Type B pancreatic cell (in vitro differentiated cells): ENCODE measurements at regions not wholly inside any gene's neighbourhood (a gene's known extent, or its start where the extent isn't known, plus 50 kb on each side); places are given as distances from the start of the nearest gene placed in this dataset.

ENCODE experiments used
- DNase-seq: peaks from one replicate; pipeline ENCODE4 v3.0.0; 2021; ENCODE audit warnings: mixed read lengths; ENCODE audit not compliant: unreplicated experiment; ENCODE audit errors: extremely low spot score
- H3K27ac Mint-ChIP-seq: 2 replicates; pipeline ENCODE4 v1.8.0; 2021; ENCODE audit warnings: mild to moderate bottlenecking, mixed read lengths
- H3K27me3 Mint-ChIP-seq: 2 replicates; pipeline ENCODE4 v1.8.0; 2021; ENCODE audit warnings: mixed read lengths
- H3K36me3 Mint-ChIP-seq: 2 replicates; pipeline ENCODE4 v1.8.0; 2021; ENCODE audit warnings: mixed read lengths
- H3K4me1 Mint-ChIP-seq: one replicate; pipeline ENCODE4 v1.8.0; 2021; ENCODE audit warnings: mixed read lengths; ENCODE audit not compliant: unreplicated experiment
- H3K4me3 Mint-ChIP-seq: 2 replicates; pipeline ENCODE4 v1.8.0; 2021; ENCODE audit warnings: mild to moderate bottlenecking, mixed read lengths
- H3K9me3 Mint-ChIP-seq: 2 replicates; pipeline ENCODE4 v1.8.0; 2021; ENCODE audit warnings: mixed read lengths
- TF ChIP-seq, protein P1 (sequence below): fragments of 200-600 bp; sonication (generic); conservative IDR thresholded peaks from 2 replicates; pipeline ENCODE4 v1.5.0; 2021; ENCODE audit warnings: antibody characterized with exemption, mild to moderate bottlenecking

DNA sequence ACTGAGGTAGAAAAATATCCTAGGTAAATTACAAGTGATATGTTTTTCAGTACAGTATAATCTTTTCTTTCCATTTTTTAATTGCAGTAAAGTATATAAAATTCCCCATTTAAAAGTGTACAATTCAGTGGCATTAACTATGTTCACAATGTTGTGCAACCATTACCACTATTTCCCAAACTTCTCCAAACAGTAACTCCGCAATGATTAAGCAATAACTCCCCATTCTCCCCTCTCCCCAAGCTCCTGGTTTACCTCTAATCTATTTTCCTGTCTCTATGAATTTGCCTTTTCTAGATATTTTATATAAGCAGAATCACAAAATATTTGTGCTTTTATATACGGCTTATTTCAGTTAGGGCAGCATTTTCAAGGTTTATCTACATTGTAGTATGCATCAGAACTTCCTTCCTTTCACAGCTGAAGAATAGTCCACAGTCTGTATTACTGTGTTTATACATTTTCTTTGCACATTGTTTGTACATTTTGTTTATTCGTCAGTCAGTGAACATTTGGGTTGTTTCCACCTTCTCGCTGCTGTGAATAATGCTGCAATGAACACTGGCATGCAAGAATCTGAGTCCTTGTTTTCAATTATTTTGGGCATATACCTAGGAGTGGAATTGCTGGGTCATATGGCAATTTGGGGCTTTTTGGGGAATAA, 110.7 kb downstream of the RPL27A start:
- Mint-ChIP-seq H3K27me3 (no peaks in the 10 kb centered on the region), H3K36me3 (peaks cover 20% of the 10 kb centered on the region), H3K4me3 (no peak overlapping the region), H3K9me3 (peaks cover 4% of the 10 kb centered on the region), H3K4me1 (peaks cover 5% of the 10 kb centered on the region), H3K27ac (no peak overlapping the region)
- no peak for DNase-seq
- TF ChIP-seq, protein P1, sequence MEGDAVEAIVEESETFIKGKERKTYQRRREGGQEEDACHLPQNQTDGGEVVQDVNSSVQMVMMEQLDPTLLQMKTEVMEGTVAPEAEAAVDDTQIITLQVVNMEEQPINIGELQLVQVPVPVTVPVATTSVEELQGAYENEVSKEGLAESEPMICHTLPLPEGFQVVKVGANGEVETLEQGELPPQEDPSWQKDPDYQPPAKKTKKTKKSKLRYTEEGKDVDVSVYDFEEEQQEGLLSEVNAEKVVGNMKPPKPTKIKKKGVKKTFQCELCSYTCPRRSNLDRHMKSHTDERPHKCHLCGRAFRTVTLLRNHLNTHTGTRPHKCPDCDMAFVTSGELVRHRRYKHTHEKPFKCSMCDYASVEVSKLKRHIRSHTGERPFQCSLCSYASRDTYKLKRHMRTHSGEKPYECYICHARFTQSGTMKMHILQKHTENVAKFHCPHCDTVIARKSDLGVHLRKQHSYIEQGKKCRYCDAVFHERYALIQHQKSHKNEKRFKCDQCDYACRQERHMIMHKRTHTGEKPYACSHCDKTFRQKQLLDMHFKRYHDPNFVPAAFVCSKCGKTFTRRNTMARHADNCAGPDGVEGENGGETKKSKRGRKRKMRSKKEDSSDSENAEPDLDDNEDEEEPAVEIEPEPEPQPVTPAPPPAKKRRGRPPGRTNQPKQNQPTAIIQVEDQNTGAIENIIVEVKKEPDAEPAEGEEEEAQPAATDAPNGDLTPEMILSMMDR: no peak

DNA sequence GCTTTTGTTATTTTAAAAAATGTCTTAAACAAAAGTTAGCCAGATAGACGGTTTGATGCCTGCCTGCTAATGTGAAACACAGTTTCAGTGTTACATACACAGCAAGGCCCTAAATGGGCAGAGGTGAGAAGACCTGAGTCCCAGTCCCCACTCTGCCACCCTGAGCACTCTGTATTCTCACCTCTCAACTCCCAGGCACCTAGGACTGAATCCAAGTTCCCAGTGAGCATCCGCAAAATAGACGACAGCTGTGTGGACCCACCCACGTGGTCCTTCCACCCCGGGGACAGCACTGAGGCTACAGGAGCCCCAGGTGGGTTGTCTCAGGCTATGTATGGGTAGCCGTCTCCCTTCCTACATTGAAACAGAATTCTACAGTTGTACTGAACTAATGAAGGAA, 111.5 kb downstream of the RPL27A start:
- TF ChIP-seq, protein P1: no peak
- DNase-seq: no peak
- H3K27ac Mint-ChIP-seq: peak overlapping the region; percentile 19
- H3K4me3 Mint-ChIP-seq: no peak overlapping the region
- no peaks in the 10 kb centered on the region for H3K27me3 Mint-ChIP-seq
- peaks cover 5% of the 10 kb centered on the region for H3K4me1 Mint-ChIP-seq
- H3K36me3 Mint-ChIP-seq: peaks cover 22% of the 10 kb centered on the region
- H3K9me3 Mint-ChIP-seq: peaks cover 4% of the 10 kb centered on the region

DNA sequence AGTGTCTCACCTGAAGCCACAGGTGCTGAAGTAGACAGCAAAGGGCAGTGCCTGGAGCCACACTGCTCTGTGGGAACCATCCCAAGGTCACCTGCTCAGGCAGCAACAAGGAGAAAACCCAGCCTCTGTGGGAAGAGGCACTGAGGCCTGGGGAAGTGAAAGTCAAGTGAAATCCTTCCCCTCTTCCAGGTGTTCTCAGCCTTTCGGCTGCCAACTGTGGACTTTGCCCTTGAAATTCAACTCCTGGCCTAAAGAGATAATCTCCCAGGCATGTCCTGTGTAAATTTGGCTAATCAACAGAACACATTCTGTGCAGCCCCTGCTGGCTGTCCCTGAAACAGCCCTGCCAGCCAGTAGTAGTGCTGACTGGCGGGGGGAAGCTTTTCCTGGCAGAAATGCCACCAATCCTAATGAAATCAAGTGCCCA, 112.1 kb downstream of the RPL27A start:
- TF ChIP-seq, protein P1: peak; percentile 53
- Mint-ChIP-seq H3K27ac (peak overlapping the region; percentile 53), H3K4me3 (no peak overlapping the region), H3K36me3 (peaks cover 23% of the 10 kb centered on the region), H3K9me3 (peaks cover 4% of the 10 kb centered on the region), H3K27me3 (no peaks in the 10 kb centered on the region), H3K4me1 (peaks cover 5% of the 10 kb centered on the region)
- no peak for DNase-seq

GRCh38 chr11:8796941-8797340, 114.0 kb upstream of the AKIP1 start:
- no peaks in the 10 kb centered on the region for H3K27me3 Mint-ChIP-seq
- H3K27ac Mint-ChIP-seq: no peak overlapping the region
- peaks cover 20% of the 10 kb centered on the region for H3K36me3 Mint-ChIP-seq

DNA sequence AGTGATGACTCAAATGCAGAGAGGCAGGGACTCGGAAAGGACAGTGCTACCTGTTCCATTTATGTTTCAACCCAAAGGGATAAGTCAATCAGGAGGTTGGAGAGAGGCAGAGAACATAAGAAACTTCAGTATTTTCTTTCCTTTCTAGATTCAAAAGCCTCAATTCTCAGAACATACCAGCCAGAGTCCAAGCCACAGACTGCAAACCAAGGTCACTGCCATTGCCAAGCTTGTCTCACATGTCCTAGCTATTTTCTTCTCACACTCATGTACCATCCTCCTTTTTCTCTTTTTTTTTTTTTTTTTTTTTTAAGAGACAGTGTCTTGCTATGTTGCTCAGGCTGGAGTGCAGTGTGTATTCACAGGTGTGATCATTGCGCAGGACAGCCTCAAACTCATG, 111.7 kb upstream of the AKIP1 start:
- DNase-seq: no peak
- no peaks in the 10 kb centered on the region for H3K4me1 Mint-ChIP-seq
- peaks cover 4% of the 10 kb centered on the region for H3K9me3 Mint-ChIP-seq
- H3K27me3 Mint-ChIP-seq: no peaks in the 10 kb centered on the region
- peaks cover 20% of the 10 kb centered on the region for H3K36me3 Mint-ChIP-seq
- H3K4me3 Mint-ChIP-seq: no peak overlapping the region
- TF ChIP-seq, protein P1: no peak
- no peak overlapping the region for H3K27ac Mint-ChIP-seq

More at GRCh38 chr11:8796941-8797340, 114.0 kb upstream of the AKIP1 start:
- TF ChIP-seq, protein P1: no peak
- Mint-ChIP-seq H3K4me3 (no peak overlapping the region), H3K4me1 (no peaks in the 10 kb centered on the region), H3K9me3 (peaks cover 4% of the 10 kb centered on the region)
- no peak for DNase-seq
